ENCODE measurements at regions not wholly inside any gene's neighbourhood (a gene's known extent, or its start where the extent isn't known, plus 50 kb on each side); places are given as distances from the start of the nearest gene placed in this dataset.

DNA sequence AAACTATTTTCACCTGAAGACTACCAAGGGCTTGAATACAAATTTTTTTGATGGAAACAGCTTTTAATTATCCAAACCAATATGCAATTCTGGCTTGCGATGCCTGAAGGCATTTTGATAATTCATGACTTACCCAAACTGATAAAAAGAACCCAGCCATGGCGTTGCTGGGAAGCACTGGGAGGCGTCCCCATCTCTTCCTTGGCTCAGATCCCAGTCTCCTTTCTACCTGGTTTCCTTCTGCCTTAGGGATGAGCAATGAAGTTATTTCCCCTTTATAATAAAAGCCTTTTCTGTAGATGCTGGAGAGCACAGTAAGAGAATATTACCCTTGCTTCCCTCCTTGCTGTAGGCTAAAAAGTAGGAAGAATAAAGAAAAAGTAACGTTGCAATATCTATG, 129.1 kb upstream of the ANK3 start:
- TF ChIP-seq, protein P1, sequence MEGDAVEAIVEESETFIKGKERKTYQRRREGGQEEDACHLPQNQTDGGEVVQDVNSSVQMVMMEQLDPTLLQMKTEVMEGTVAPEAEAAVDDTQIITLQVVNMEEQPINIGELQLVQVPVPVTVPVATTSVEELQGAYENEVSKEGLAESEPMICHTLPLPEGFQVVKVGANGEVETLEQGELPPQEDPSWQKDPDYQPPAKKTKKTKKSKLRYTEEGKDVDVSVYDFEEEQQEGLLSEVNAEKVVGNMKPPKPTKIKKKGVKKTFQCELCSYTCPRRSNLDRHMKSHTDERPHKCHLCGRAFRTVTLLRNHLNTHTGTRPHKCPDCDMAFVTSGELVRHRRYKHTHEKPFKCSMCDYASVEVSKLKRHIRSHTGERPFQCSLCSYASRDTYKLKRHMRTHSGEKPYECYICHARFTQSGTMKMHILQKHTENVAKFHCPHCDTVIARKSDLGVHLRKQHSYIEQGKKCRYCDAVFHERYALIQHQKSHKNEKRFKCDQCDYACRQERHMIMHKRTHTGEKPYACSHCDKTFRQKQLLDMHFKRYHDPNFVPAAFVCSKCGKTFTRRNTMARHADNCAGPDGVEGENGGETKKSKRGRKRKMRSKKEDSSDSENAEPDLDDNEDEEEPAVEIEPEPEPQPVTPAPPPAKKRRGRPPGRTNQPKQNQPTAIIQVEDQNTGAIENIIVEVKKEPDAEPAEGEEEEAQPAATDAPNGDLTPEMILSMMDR (optimal IDR thresholded peaks at IDR 0.05 in 1 of 3, IDR thresholded peaks at IDR 0.05 in 1 of 3, conservative IDR thresholded peaks at IDR 0.05 in 1 of 3; ENCODE audit: extremely low read depth in 1 of 3, insufficient read depth in 2 of 3, low read length in 3 of 3), result no peak
- no peak for TF ChIP-seq EZH2 (IDR thresholded peaks at IDR 0.05; ENCODE audit: low read length)
